Esophagus muscularis mucosa (tissue), 4 donors: ENCODE measurements at regions not wholly inside any gene's neighbourhood (a gene's known extent, or its start where the extent isn't known, plus 50 kb on each side); places are given as distances from the start of the nearest gene placed in this dataset.

ENCODE experiments used
- DNase-seq: peaks from one replicate; pipeline ENCODE4 v3.0.0-alpha.2; 2017; ENCODE audit errors: extremely low spot score
- H3K27ac ChIP-seq, 4 donors: fragments of 200-600 bp; sonication (generic); replicated peaks in 1 of 4; 1 replicate in 3 of 4; 2 replicates in 1 of 4; pipeline ENCODE4 v1.5.1; 2016 to 2019; ENCODE audit warnings: mild to moderate bottlenecking in 1 of 4
- H3K27me3 ChIP-seq, 4 donors: fragments of 200-600 bp; sonication (generic); one replicate each; pipeline versions ENCODE4 v1.5.1 to v1.6.0; 2016 to 2019
- H3K36me3 ChIP-seq, 4 donors: fragments of 200-600 bp; sonication (generic); one replicate each; pipeline ENCODE4 v1.5.1; 2016 to 2019
- H3K4me1 ChIP-seq, 4 donors: fragments of 200-600 bp; sonication (generic); one replicate each; pipeline ENCODE4 v1.5.1; 2016 to 2019
- H3K4me3 ChIP-seq, 4 donors: fragments of 200-600 bp; sonication (generic); 1 replicate in 2 of 4; 2 replicates in 2 of 4; pipeline ENCODE4 v1.5.1; 2016 to 2019; ENCODE audit warnings: mild to moderate bottlenecking in 4 of 4, moderate library complexity in 1 of 4
- H3K9me3 ChIP-seq, 4 donors: fragments of 200-600 bp; sonication (generic); 1 replicate in 3 of 4; 2 replicates in 1 of 4; pipeline ENCODE4 v1.5.1; 2016 to 2019
- EP300 ChIP-seq: sonication (generic); formaldehyde crosslinking; IDR thresholded peaks from one replicate; pipeline ENCODE4 v1.6.1; 2017; ENCODE audit warnings: antibody characterized with exemption
- POLR2A ChIP-seq: fragments of 450-650 bp; IDR thresholded peaks from one replicate; pipeline ENCODE4 v1.6.1; 2017; ENCODE audit warnings: antibody characterized with exemption, moderate library complexity, mild to moderate bottlenecking, low read depth
- POLR2AphosphoS5 ChIP-seq, 2 donors: sonication (generic); formaldehyde crosslinking; IDR thresholded peaks; one replicate each; pipeline ENCODE4 v1.6.1; 2017; ENCODE audit warnings: antibody characterized with exemption in 2 of 2
- WGBS: methylation state at CpG from one replicate; pipeline ENCODE4 v1.1.5; 2018; 5-methylcytosine and 5-hydroxymethylcytosine counted together
- intact Hi-C: fragments of 100-400 bp; cut with DNase I; formaldehyde crosslinking; loops from one replicate; pipeline ENCODE4 v1.15.1; 2023
- TF ChIP-seq, protein P1 (sequence below), 3 experiments: fragments of 200-600 bp in 2 of 3; fragments of 450-650 bp in 1 of 3; sonication (generic) in 2 of 3; IDR thresholded peaks; one replicate each; pipeline ENCODE4 v1.5.1; 2017 to 2019; ENCODE audit warnings: antibody characterized with exemption in 3 of 3, mild to moderate bottlenecking in 2 of 3, moderate library complexity in 1 of 3

DNA sequence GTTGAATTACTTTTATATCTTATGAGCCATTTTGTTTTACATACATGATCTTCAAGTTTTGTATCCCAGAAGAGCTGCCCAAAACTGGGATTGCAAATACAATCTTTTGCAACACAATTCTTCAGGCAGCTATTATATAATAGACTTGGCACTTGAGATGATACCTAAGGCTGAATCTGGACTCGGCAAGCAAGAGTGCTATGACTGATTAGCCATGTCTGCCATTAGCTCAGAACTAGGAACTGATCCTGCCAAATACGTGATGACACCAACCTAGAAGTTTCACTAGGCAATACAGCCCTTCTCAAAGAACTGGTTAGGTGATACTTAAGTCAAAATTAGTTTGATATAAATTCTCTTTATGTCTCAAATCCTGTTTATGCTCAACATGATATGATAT lies 619.6 kb downstream of the CPS1 start:
- TF ChIP-seq, protein P1, sequence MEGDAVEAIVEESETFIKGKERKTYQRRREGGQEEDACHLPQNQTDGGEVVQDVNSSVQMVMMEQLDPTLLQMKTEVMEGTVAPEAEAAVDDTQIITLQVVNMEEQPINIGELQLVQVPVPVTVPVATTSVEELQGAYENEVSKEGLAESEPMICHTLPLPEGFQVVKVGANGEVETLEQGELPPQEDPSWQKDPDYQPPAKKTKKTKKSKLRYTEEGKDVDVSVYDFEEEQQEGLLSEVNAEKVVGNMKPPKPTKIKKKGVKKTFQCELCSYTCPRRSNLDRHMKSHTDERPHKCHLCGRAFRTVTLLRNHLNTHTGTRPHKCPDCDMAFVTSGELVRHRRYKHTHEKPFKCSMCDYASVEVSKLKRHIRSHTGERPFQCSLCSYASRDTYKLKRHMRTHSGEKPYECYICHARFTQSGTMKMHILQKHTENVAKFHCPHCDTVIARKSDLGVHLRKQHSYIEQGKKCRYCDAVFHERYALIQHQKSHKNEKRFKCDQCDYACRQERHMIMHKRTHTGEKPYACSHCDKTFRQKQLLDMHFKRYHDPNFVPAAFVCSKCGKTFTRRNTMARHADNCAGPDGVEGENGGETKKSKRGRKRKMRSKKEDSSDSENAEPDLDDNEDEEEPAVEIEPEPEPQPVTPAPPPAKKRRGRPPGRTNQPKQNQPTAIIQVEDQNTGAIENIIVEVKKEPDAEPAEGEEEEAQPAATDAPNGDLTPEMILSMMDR (IDR thresholded peaks at IDR 0.05): no peak
- TF ChIP-seq POLR2A: no peak
- no peak for TF ChIP-seq POLR2AphosphoS5 (IDR thresholded peaks at IDR 0.05)
- TF ChIP-seq EP300: no peak
- no peak for DNase-seq
- Histone ChIP-seq H3K9me3 (no peaks in the 10 kb centered on the region), H3K36me3 (no peaks in the 10 kb centered on the region), H3K27ac (no peak overlapping the region), H3K27me3 (no peaks in the 10 kb centered on the region), H3K4me3 (no peak overlapping the region), H3K4me1 (no peaks in the 10 kb centered on the region)
- intact Hi-C loops: no loop called here
- 73% methylated on average over 2 of the region's 2 CpGs for WGBS

DNA sequence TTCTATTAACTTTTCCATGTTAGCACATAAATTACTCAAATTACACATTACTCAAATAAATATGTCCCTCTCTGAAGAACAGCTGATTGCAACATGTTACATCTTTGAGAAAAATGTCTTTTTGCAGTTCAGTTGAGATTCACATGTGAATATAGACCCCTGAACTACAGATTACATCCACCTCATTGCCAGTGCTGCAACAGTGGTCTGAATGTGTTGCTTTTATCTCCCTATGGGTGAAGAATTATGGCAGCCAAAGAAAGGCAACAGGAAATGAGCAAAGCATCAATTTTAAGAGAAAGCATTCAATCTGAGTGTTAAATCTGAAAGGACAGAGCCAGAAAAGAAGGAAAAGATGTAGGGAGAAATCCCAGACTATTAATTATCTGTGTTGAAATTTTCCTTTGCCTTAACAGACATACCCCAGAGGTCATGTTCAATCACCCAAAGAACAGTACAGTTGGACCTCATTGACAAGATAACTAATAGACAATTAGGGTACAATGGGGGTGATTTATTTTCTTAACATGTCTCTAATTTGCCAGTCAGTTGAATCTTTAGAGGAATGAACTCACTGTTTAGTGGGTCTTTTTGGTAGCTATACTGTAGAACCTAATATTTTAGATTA lies 620.2 kb downstream of the CPS1 start:
- H3K4me3 ChIP-seq: no peak overlapping the region
- H3K4me1 ChIP-seq: no peaks in the 10 kb centered on the region
- no peaks in the 10 kb centered on the region for H3K9me3 ChIP-seq
- no peak for DNase-seq
- TF ChIP-seq POLR2A: no peak
- TF ChIP-seq EP300: no peak
- TF ChIP-seq POLR2AphosphoS5 (IDR thresholded peaks at IDR 0.05): no peak
- TF ChIP-seq, protein P1 (IDR thresholded peaks at IDR 0.05): no peak
- no peak overlapping the region for H3K27ac ChIP-seq
- intact Hi-C loops: no loop called here
- H3K36me3 ChIP-seq: no peaks in the 10 kb centered on the region
- H3K27me3 ChIP-seq: no peaks in the 10 kb centered on the region

DNA sequence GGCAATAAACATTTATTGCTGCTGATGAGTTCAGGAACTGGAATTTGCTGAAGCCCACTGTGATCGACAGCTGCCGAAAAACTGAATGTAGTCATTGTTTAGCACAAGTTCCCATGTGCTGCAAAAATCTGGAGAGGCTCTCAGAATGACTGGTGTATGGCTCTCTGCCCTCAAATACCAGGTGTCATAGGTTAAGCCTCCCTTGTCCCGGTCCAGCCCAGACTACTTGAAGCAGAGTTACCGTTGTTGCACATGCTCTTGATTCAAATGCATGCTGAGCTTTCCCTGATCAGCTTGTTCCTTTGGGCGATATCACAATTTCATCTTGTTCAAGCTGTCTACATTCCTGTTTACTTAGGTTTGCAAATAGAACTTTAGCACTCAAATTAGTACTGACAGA lies 625.2 kb downstream of the CPS1 start:
- no peak for TF ChIP-seq EP300
- TF ChIP-seq, protein P1 (IDR thresholded peaks at IDR 0.05): no peak
- TF ChIP-seq POLR2A: no peak
- TF ChIP-seq POLR2AphosphoS5 (IDR thresholded peaks at IDR 0.05): no peak
- H3K9me3 ChIP-seq: no peaks in the 10 kb centered on the region
- no peak overlapping the region for H3K27ac ChIP-seq

DNA sequence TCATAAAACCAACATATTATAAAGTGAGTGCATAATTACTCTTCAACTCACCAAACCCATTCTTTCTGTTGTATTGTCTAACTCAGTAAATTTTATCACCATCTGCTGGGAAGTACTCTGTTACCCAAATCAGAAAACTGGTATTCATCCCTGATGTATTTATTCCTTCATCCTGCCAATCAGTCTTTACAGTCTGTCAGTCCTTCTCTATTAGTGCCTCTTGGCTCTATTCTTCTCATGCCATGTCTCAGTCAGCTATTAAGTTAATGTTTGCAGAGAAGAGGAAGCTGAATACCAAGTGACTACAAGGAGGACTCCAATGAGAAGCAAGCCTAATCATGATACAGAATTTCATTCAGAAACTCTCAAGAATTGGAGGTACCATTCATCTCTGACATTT lies 631.2 kb downstream of the CPS1 start:
- TF ChIP-seq POLR2AphosphoS5 (IDR thresholded peaks at IDR 0.05): no peak
- TF ChIP-seq, protein P1 (IDR thresholded peaks at IDR 0.05): no peak
- no peak for TF ChIP-seq POLR2A
- no peak for TF ChIP-seq EP300
- H3K27me3 ChIP-seq: no peaks in the 10 kb centered on the region
- no peak for DNase-seq
- no peaks in the 10 kb centered on the region for H3K4me1 ChIP-seq
- intact Hi-C loops: no loop called here
- no peak overlapping the region for H3K27ac ChIP-seq
- H3K36me3 ChIP-seq: no peaks in the 10 kb centered on the region
- no peaks in the 10 kb centered on the region for H3K9me3 ChIP-seq
- H3K4me3 ChIP-seq: no peak overlapping the region

More for the DNA sequence above, 625.2 kb downstream of the CPS1 start:
- H3K27me3 ChIP-seq: no peaks in the 10 kb centered on the region
- H3K4me3 ChIP-seq: no peak overlapping the region
- no peak for DNase-seq
- no peaks in the 10 kb centered on the region for H3K36me3 ChIP-seq
- 57% methylated on average over 5 of the region's 5 CpGs for WGBS
- intact Hi-C loops: no loop called here
- no peaks in the 10 kb centered on the region for H3K4me1 ChIP-seq

DNA sequence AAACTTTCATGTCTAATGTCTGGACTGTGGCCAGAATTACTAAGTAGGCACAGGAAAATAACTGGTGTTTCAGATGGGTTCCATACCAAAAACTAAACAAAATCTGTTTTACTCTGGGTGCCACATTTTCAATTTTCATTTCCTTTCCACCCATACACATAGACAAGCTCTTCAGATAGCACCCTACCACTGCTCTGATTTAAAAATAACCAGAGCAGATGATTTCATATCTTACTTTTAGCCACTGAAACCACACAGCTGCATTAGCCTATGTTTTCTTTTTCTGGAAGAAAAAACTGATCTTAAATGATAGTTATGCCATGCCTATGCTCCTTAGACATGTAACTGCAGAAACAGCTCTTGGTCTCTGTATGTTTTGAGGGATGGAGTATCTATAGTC lies 647.6 kb downstream of the CPS1 start:
- TF ChIP-seq, protein P1 (IDR thresholded peaks at IDR 0.05): no peak
- TF ChIP-seq EP300 (no peak), POLR2AphosphoS5 (IDR thresholded peaks at IDR 0.05) (no peak), POLR2A (no peak)
- Histone ChIP-seq H3K4me3 (no peak overlapping the region), H3K9me3 (no peaks in the 10 kb centered on the region), H3K4me1 (no peaks in the 10 kb centered on the region), H3K36me3 (no peaks in the 10 kb centered on the region), H3K27ac (no peak overlapping the region), H3K27me3 (no peaks in the 10 kb centered on the region)
- intact Hi-C loops: no loop called here
- DNase-seq: no peak
